ENCODE measurements at regions not wholly inside any gene's neighbourhood (a gene's known extent, or its start where the extent isn't known, plus 50 kb on each side); places are given as distances from the start of the nearest gene placed in this dataset.

- no peaks in the 10 kb centered on the region for H3K36me3 ChIP-seq
- no peaks in the 10 kb centered on the region for H3K4me1 ChIP-seq
- H3K27ac ChIP-seq = no peak overlapping the region
- TF ChIP-seq CTCF (IDR thresholded peaks at IDR 0.05) = no peak
- no peaks in the 10 kb centered on the region for H3K27me3 ChIP-seq
- intact Hi-C loops (cut with DNase I) = no loop called here
- no peak for DNase-seq (ENCODE audit: low spot score in 2 of 2)
- H3K9me3 ChIP-seq = no peaks in the 10 kb centered on the region
- H3K4me3 ChIP-seq = no peak overlapping the region
These were observed 85.6 kb upstream of the BEND6 start for GRCh38 chr6:56869346-56869745.

GRCh38 chr6:56868687-56869086 lies 86.2 kb upstream of the BEND6 start:
- TF ChIP-seq CTCF (IDR thresholded peaks at IDR 0.05) = no peak
- no peak overlapping the region for H3K4me3 ChIP-seq
- intact Hi-C loops (cut with DNase I) = no loop called here
- DNase-seq (ENCODE audit: low spot score in 2 of 2) = no peak
- no peaks in the 10 kb centered on the region for H3K36me3 ChIP-seq
- no peak overlapping the region for H3K27ac ChIP-seq
- no peaks in the 10 kb centered on the region for H3K27me3 ChIP-seq
- peaks cover 0 to under 1% of the 10 kb centered on the region in 2 donors for H3K4me1 ChIP-seq
- H3K9me3 ChIP-seq = no peaks in the 10 kb centered on the region

- Histone ChIP-seq H3K27ac (no peak overlapping the region), H3K4me1 (peaks cover 0 to 14% of the 10 kb centered on the region in 2 donors), H3K9me3 (no peaks in the 10 kb centered on the region), H3K4me3 (no peak overlapping the region), H3K27me3 (no peaks in the 10 kb centered on the region), H3K36me3 (no peaks in the 10 kb centered on the region)
- TF ChIP-seq CTCF (IDR thresholded peaks at IDR 0.05) = no peak
- DNase-seq (ENCODE audit: low spot score in 2 of 2) = no peak
- intact Hi-C loops (cut with DNase I) = no loop called here
These were observed 87.9 kb upstream of the BEND6 start for GRCh38 chr6:56866917-56867522.

- Histone ChIP-seq H3K9me3 (no peaks in the 10 kb centered on the region), H3K27me3 (no peaks in the 10 kb centered on the region), H3K36me3 (no peaks in the 10 kb centered on the region), H3K4me3 (no peak overlapping the region), H3K27ac (no peak overlapping the region), H3K4me1 (peaks cover 0 to 14% of the 10 kb centered on the region in 2 donors)
- intact Hi-C loops (cut with DNase I) = no loop called here
- no peak for TF ChIP-seq CTCF (IDR thresholded peaks at IDR 0.05)
- DNase-seq (ENCODE audit: low spot score in 2 of 2) = no peak
These were observed 89.6 kb upstream of the BEND6 start for GRCh38 chr6:56865081-56865875.

- no peaks in the 10 kb centered on the region for H3K9me3 ChIP-seq
- no peaks in the 10 kb centered on the region for H3K27me3 ChIP-seq
- H3K4me3 ChIP-seq = no peak overlapping the region
- TF ChIP-seq CTCF (IDR thresholded peaks at IDR 0.05) = no peak
- DNase-seq (ENCODE audit: low spot score in 2 of 2) = no peak
- no peaks in the 10 kb centered on the region for H3K36me3 ChIP-seq
- H3K4me1 ChIP-seq = peaks cover 0 to 14% of the 10 kb centered on the region in 2 donors
- peak overlapping the region in 1 of 2 donors; percentile 19 for H3K27ac ChIP-seq
- intact Hi-C loops (cut with DNase I) = no loop called here
These were observed 90.7 kb upstream of the BEND6 start for GRCh38 chr6:56864171-56864616.

Measured in ascending aorta (tissue), 2 donors.